WTC11 (cell line): ENCODE measurements at regions not wholly inside any gene's neighbourhood (a gene's known extent, or its start where the extent isn't known, plus 50 kb on each side); places are given as distances from the start of the nearest gene placed in this dataset.

Experiments used
- ATAC-seq: fragments of 200-7000 bp; cut with Tn5 transposase; 2 replicates; pipeline ENCODE4 v1.10.0; 2021; ENCODE audit warnings: mild to moderate bottlenecking, moderate library complexity
- CTCF ChIA-PET: fragments of 300-600 bp; sonication (Branson Sonifier 250); formaldehyde crosslinking; loops from one replicate; lab custom pipeline; 2021; ENCODE audit warnings: antibody characterized with exemption; lab: Charles Lee
- POLR2A ChIA-PET: fragments of 350-600 bp; sonication (Branson Sonifier 250); formaldehyde crosslinking; loops from one replicate; lab custom pipeline; 2021; ENCODE audit warnings: antibody characterized with exemption; lab: Charles Lee
- DNase-seq: peaks from one replicate; pipeline ENCODE4 v3.0.0; 2021; ENCODE audit warnings: low spot score
- H3K27ac Mint-ChIP-seq: 2 replicates; pipeline ENCODE4 v1.8.0; 2021; ENCODE audit warnings: mixed read lengths
- H3K27me3 Mint-ChIP-seq: 2 replicates; pipeline ENCODE4 v1.8.0; 2021; ENCODE audit warnings: low read depth, mild to moderate bottlenecking, moderate library complexity, mixed read lengths
- H3K36me3 Mint-ChIP-seq: 2 replicates; pipeline ENCODE4 v1.8.0; 2021; ENCODE audit warnings: mixed read lengths
- H3K4me1 Mint-ChIP-seq: 2 replicates; pipeline ENCODE4 v1.8.0; 2022; ENCODE audit warnings: mixed read lengths
- H3K4me3 Mint-ChIP-seq: 2 replicates; pipeline ENCODE4 v1.8.0; 2021; ENCODE audit warnings: mild to moderate bottlenecking, moderate library complexity, mixed read lengths
- H3K9me3 Mint-ChIP-seq: 2 replicates; pipeline ENCODE4 v1.8.0; 2021; ENCODE audit warnings: mixed read lengths
- ATF1 ChIP-seq: sonication (generic); formaldehyde crosslinking; IDR thresholded peaks from 2 replicates; pipeline ENCODE4 v1.8.1; 2023; ENCODE audit warnings: mild to moderate bottlenecking, moderate library complexity, missing genetic modification reagents
- CBFB ChIP-seq: sonication (generic); formaldehyde crosslinking; IDR thresholded peaks from 2 replicates; pipeline ENCODE4 v1.8.1; 2022; ENCODE audit warnings: mild to moderate bottlenecking, low read depth, missing genetic modification reagents
- E2F4 ChIP-seq: sonication (generic); formaldehyde crosslinking; IDR thresholded peaks from 2 replicates; pipeline ENCODE4 v1.8.1; 2022; ENCODE audit warnings: low read depth, mild to moderate bottlenecking, moderate library complexity, missing genetic modification reagents, borderline replicate concordance
- E2F5 ChIP-seq: sonication (generic); formaldehyde crosslinking; IDR thresholded peaks from 2 replicates; pipeline ENCODE4 v1.8.1; 2022; ENCODE audit warnings: mild to moderate bottlenecking, moderate library complexity, missing genetic modification reagents
- ELF4 ChIP-seq: sonication (generic); formaldehyde crosslinking; IDR thresholded peaks from 2 replicates; pipeline ENCODE4 v1.8.1; 2022; ENCODE audit warnings: low read depth, mild to moderate bottlenecking, moderate library complexity, missing genetic modification reagents
- EMX1 ChIP-seq: fragments of 250-450 bp; sonication (Bioruptor Pico); IDR thresholded peaks from 2 replicates; pipeline ENCODE4 v1.8.0; 2021; ENCODE audit warnings: mild to moderate bottlenecking
- ETV6 ChIP-seq: sonication (generic); formaldehyde crosslinking; IDR thresholded peaks from 2 replicates; pipeline ENCODE4 v1.8.1; 2022; ENCODE audit warnings: mild to moderate bottlenecking, missing genetic modification reagents
- FOXP1 ChIP-seq: sonication (generic); formaldehyde crosslinking; IDR thresholded peaks from 2 replicates; pipeline ENCODE4 v1.8.0; 2022; ENCODE audit warnings: missing genetic modification reagents, mild to moderate bottlenecking, moderate library complexity, borderline replicate concordance
- MYBL2 ChIP-seq: sonication (generic); formaldehyde crosslinking; IDR thresholded peaks from 2 replicates; pipeline ENCODE4 v1.8.1; 2023; ENCODE audit warnings: mild to moderate bottlenecking, moderate library complexity, missing genetic modification reagents
- NFE2L1 ChIP-seq: sonication (generic); formaldehyde crosslinking; IDR thresholded peaks from 2 replicates; pipeline ENCODE4 v1.8.1; 2023; ENCODE audit warnings: missing genetic modification reagents
- PREB ChIP-seq: sonication (generic); formaldehyde crosslinking; IDR thresholded peaks from 2 replicates; pipeline ENCODE4 v1.8.1; 2022; ENCODE audit warnings: mild to moderate bottlenecking, missing genetic modification reagents, moderate library complexity, borderline replicate concordance
- ZBTB21 ChIP-seq: sonication (generic); formaldehyde crosslinking; IDR thresholded peaks from 2 replicates; pipeline ENCODE4 v1.8.1; 2023; ENCODE audit warnings: mild to moderate bottlenecking, missing genetic modification reagents, borderline replicate concordance
- ZNF396 ChIP-seq: fragments of 250-450 bp; sonication (Bioruptor Pico); IDR thresholded peaks from 2 replicates; pipeline ENCODE4 v1.8.0; 2021; ENCODE audit warnings: mild to moderate bottlenecking, moderate library complexity, borderline replicate concordance
- ZNF423 ChIP-seq: fragments of 250-450 bp; sonication (Bioruptor Pico); IDR thresholded peaks from 2 replicates; pipeline ENCODE4 v2.1.2; 2022; ENCODE audit warnings: mild to moderate bottlenecking, moderate library complexity
- ZNF512 ChIP-seq: sonication (generic); formaldehyde crosslinking; IDR thresholded peaks from 2 replicates; pipeline ENCODE4 v1.8.1; 2022; ENCODE audit warnings: missing genetic modification reagents, borderline replicate concordance
- ZNF671 ChIP-seq: fragments of 250-450 bp; sonication (Bioruptor Pico); IDR thresholded peaks from 2 replicates; pipeline ENCODE4 v1.8.0; 2021; ENCODE audit warnings: mild to moderate bottlenecking
- TF ChIP-seq, protein P1 (sequence below): sonication (generic); formaldehyde crosslinking; IDR thresholded peaks from 2 replicates; pipeline ENCODE4 v1.8.0; 2023; ENCODE audit warnings: missing genetic modification reagents, mild to moderate bottlenecking, borderline replicate concordance
- TF ChIP-seq, protein P2 (sequence below): fragments of 250-450 bp; sonication (Bioruptor Pico); conservative IDR thresholded peaks from 2 replicates; pipeline ENCODE4 v1.9.0; 2021; ENCODE audit warnings: mild to moderate bottlenecking
- TF ChIP-seq, protein P3 (sequence below): sonication (generic); formaldehyde crosslinking; IDR thresholded peaks from 2 replicates; pipeline ENCODE4 v1.8.1; 2023; ENCODE audit warnings: mild to moderate bottlenecking, missing genetic modification reagents

DNA sequence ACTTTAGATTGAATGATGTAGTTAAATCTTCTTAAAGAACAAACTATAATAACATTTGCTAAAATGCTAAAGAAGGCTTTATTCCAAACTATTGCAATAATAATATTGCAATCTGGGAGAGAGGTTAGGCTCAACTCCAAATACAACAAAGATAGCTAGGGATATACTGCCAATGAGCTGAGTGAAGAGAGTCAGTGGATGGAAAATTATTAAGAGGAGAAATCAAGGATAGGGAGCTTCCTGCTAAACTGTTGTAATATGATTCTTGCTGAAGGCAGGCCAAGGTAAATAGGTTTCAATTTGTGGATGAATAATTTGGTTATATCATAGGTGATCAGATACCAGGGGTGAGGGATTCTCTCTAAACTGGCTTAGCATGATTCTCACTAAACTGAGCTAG is 1651.5 kb downstream of the EFNA5 start:
- Mint-ChIP-seq H3K4me3 (no peak overlapping the region), H3K27me3 (no peaks in the 10 kb centered on the region)
- no peak for TF ChIP-seq CBFB (CRISPR knock-in tag)
- TF ChIP-seq, protein P1, sequence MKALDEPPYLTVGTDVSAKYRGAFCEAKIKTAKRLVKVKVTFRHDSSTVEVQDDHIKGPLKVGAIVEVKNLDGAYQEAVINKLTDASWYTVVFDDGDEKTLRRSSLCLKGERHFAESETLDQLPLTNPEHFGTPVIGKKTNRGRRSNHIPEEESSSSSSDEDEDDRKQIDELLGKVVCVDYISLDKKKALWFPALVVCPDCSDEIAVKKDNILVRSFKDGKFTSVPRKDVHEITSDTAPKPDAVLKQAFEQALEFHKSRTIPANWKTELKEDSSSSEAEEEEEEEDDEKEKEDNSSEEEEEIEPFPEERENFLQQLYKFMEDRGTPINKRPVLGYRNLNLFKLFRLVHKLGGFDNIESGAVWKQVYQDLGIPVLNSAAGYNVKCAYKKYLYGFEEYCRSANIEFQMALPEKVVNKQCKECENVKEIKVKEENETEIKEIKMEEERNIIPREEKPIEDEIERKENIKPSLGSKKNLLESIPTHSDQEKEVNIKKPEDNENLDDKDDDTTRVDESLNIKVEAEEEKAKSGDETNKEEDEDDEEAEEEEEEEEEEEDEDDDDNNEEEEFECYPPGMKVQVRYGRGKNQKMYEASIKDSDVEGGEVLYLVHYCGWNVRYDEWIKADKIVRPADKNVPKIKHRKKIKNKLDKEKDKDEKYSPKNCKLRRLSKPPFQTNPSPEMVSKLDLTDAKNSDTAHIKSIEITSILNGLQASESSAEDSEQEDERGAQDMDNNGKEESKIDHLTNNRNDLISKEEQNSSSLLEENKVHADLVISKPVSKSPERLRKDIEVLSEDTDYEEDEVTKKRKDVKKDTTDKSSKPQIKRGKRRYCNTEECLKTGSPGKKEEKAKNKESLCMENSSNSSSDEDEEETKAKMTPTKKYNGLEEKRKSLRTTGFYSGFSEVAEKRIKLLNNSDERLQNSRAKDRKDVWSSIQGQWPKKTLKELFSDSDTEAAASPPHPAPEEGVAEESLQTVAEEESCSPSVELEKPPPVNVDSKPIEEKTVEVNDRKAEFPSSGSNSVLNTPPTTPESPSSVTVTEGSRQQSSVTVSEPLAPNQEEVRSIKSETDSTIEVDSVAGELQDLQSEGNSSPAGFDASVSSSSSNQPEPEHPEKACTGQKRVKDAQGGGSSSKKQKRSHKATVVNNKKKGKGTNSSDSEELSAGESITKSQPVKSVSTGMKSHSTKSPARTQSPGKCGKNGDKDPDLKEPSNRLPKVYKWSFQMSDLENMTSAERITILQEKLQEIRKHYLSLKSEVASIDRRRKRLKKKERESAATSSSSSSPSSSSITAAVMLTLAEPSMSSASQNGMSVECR (CRISPR knock-in tag), result no peak
- no peak for TF ChIP-seq EMX1 (CRISPR knock-in tag)
- no peak for TF ChIP-seq ZNF671
- no peak for TF ChIP-seq NFE2L1 (CRISPR knock-in tag)
- TF ChIP-seq E2F4 (CRISPR knock-in tag), result no peak
- TF ChIP-seq, protein P2, sequence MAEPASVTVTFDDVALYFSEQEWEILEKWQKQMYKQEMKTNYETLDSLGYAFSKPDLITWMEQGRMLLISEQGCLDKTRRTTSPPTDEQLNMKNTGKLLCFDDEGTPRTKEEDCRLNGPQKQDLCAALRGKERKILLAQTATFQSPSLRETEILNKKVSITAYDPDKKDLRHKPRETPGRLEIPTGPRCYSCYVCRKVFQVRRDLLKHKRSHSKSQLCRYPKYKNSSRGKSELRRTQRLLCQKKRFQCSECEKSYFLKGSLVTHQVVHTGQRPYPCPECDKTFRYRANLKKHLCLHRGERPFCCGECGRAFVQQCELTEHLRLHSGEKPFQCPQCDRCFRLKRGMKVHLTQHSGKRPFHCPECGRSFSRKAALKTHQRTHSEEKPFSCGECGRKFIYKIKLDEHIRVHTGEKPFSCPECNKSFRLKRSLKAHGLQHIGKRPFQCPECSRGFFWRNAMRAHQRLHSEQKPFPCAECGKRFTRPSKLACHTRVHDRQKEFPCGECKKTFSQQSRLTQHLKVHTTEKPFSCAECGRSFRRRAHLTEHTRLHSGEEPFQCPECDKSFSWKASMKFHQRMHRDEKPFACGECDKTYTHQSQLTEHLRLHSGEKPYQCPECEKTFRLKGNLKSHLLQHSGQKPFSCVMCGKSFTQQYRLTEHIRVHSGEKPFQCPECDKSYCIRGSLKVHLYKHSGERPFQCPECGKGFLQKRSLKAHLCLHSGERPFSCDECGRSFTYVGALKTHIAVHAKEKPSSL, result no peak
- TF ChIP-seq E2F5, result no peak
- TF ChIP-seq ZNF512 (CRISPR knock-in tag), result no peak
- TF ChIP-seq FOXP1 (CRISPR knock-in tag), result no peak
- TF ChIP-seq ZNF423 (CRISPR knock-in tag), result no peak
- TF ChIP-seq, all 79 proteins: peak for 0
- Mint-ChIP-seq H3K4me1 (peaks cover 32% of the 10 kb centered on the region), H3K36me3 (no peaks in the 10 kb centered on the region), H3K9me3 (no peaks in the 10 kb centered on the region), H3K27ac (no peak overlapping the region)
- ChIA-PET CTCF (no interaction called here), POLR2A (no interaction called here)
- no peak for DNase-seq
- ATAC-seq, result no peak

- H3K4me1 Mint-ChIP-seq, result peaks cover 38% of the 10 kb centered on the region
- TF ChIP-seq ELF4 (CRISPR knock-in tag) (no peak), ZNF512 (CRISPR knock-in tag) (no peak), ZNF396 (no peak), ATF1 (CRISPR knock-in tag) (no peak), PREB (CRISPR knock-in tag) (no peak), ZBTB21 (no peak), MYBL2 (CRISPR knock-in tag) (no peak), ETV6 (CRISPR knock-in tag) (no peak)
- TF ChIP-seq, protein P3, sequence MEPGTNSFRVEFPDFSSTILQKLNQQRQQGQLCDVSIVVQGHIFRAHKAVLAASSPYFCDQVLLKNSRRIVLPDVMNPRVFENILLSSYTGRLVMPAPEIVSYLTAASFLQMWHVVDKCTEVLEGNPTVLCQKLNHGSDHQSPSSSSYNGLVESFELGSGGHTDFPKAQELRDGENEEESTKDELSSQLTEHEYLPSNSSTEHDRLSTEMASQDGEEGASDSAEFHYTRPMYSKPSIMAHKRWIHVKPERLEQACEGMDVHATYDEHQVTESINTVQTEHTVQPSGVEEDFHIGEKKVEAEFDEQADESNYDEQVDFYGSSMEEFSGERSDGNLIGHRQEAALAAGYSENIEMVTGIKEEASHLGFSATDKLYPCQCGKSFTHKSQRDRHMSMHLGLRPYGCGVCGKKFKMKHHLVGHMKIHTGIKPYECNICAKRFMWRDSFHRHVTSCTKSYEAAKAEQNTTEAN, result no peak
Observed at GRCh38 chr5:106017243-106017857, 1653.4 kb downstream of the EFNA5 start.

More at GRCh38 chr5:106017243-106017857, 1653.4 kb downstream of the EFNA5 start:
- POLR2A ChIA-PET, result no interaction called here
- Mint-ChIP-seq H3K27ac (peak overlapping the region; percentile 21), H3K4me3 (no peak overlapping the region), H3K27me3 (no peaks in the 10 kb centered on the region), H3K9me3 (no peaks in the 10 kb centered on the region), H3K36me3 (no peaks in the 10 kb centered on the region)
- CTCF ChIA-PET, result no interaction called here
- ATAC-seq, result no peak
- DNase-seq, result no peak
